Fibroblast of skin of back (primary cell): ENCODE measurements at regions not wholly inside any gene's neighbourhood (a gene's known extent, or its start where the extent isn't known, plus 50 kb on each side); places are given as distances from the start of the nearest gene placed in this dataset.

Source experiments
- DNase-seq: peaks from one replicate; pipeline ENCODE4 v3.0.0-alpha.2; 2013

DNA sequence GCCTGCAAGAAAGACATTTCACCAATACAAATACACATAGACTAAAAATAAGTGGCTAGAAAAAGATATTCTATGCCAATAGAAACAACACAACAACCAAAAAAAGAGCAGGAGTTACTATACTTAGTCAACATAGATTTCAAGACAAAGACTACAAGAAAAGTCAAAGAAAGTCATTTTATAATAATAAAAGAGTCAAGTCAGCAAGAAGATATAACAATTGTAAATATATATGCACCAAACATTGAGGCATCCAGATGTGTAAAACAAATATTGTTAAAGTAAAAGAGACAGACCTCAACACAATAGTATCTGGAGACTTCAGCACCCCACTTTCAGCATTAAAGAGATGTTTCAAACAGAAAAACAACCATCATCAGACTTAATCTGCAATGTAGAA is 104.6 kb downstream of the AMY1C start:
- DNase-seq: no peak

DNA sequence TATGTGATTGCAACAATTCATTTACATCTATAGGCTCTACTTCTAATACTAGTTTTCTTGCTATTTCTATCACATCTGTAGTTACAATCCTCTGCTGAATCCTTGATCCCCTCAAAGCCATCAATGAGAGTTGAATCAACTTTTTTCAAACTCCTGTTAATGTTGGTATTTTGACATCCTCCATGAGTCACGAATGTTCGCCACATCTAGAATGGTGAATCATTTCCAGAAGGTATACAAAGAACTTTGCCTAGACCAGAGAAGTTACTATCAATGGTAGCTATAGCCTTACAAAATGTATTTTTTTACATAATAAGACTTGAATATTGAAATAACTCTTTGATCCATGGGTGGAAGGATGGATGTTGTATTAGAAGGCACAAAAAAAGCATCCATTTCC is 110.0 kb downstream of the AMY1C start:
- DNase-seq: no peak

DNA sequence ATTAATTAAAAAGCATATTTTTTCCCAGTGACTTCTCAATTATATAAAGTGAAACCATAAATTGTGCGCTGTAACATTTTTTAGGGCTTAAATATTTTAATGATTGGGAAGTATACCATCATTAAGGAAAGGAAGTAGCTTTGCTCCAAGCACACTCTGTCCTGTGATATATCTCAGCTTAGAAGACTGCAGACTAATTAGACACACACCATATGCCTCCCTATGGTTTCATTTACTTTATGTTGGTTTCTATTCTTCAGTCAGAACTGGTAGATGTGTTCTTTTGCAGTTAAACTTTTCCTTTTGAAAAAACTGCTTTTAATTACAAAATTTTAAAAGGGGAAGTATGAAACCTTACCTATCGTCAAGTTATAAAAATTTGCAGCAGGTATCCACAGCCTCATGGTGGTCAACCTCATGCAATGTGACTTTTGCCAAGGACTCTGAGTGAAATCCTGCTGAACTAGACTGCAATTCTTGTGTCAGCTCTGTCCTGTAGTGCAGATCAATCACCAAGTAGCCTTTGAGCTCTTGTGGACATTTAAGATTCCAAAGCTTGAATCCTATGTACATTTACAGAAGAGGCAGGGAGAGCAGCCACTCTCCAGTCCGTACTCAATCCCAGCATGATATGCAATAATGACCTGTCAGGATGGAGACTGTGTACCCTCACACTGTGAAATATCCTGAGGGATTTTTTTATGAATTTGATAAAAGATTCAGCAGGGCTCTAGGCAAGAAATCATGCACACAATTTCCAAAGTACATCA is 149.1 kb downstream of the AMY1C start:
- DNase-seq: no peak

DNA sequence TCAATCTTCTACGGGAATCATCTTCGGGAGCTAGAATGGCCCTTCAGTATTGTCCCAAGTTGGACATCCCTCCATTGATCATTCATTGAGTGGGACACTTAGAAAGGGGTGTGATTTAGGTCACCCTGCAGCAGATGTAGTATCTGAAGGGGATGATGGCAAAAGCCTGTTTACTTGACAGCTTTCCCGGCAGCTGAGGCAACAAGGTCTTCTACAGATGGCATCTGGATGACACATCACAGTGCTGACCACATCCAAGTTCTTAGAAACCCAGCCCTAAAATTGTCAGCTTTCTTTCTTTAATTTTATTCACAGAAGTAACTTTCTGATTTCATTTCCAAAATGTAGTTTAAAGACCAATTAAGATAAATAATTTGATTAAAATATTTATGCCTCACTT is 150.3 kb downstream of the AMY1C start:
- DNase-seq: no peak

DNA sequence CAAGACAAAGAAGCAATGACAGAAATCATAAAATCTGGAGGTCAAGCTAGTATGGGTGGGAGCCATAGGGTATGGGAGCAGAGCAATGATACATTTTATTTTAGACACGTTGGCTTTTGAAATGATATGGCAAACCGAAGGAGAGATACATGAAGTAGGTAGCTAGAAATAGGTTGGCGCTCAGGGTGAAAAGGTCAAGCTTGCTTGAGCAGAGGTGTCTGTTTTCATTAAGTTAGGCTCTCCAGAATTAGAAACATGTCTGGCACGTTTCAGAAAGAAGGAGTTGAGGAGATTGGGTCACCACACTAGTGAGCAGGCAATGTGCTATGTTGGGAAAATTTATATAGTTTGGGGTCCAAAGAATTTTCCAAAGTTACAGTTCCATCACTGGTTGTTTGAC is 151.4 kb downstream of the AMY1C start:
- DNase-seq: no peak

DNA sequence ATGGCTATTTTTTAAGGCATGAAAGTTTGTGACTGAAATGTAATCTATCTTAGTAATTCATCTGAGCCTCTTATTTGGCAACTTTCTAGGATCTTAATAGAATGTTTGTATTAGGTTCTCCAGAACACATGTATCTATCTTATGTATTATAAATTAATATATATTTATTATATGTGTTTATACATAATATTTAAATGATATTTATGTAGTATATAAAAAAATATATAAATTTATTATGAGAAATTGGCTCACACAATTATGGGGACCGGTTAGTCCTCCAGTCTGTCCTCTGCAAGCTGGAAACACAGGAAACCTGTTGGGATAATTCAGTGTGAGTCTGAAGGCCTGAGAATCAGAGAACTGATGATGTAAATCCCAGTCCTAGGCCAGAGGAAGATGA is 155.7 kb downstream of the AMY1C start:
- no peak for DNase-seq

DNA sequence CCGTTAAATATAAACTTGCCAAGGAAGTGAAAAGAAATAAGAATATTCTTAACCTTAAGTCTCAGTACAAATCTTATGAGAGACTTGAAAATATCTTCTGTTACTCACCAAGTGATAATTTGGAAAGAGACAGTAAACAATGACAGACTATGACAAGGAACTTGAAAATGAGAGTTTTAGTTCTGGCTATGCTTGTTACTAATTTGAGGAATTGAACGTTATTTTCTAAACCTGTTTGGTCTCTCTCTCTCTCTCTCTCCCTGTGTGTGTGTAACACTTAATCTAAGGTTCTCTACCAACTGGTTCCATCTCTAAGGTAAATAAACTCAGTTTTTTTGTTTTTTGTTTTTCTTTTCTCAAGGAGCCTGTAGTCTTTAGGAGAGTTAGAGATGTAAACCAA is 161.8 kb downstream of the AMY1C start:
- no peak for DNase-seq

DNA sequence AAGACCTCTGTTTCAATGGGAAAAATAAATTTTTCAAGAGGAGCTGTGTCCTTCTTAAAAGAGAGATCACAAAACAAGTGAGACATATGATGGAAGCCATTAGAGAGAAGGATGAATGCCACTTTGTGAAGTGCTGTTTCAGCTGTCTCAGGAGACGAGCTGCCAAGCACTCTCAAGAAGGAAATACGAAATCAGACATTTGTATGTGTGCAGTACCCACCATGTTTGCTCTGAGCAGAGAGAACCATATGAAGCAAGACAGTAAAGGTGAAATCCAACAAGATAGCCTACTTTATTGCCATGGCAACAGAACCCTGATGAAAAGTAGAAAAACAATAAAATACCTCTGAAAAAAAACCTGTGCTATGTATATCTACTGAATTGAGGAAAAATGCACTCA is 168.1 kb downstream of the AMY1C start:
- no peak for DNase-seq

DNA sequence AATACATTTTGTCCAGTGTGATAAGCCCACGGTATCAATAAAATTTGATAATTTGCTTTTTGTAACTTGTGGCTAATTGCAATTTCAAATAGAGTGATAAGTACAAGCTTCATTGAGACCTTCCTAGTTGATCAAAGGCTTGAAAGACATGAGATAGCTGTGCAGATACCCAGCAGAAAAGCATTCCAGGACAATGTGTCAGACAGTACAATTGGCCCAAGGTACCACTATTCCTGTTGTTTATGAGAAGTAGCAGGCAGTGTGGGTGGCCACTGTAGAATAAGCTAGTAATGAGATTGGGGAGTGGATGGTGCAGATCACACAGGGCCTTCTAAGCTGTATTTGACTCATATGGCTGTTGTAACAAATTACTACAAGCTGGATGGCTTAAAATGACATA is 182.2 kb downstream of the AMY1C start:
- no peak for DNase-seq

DNA sequence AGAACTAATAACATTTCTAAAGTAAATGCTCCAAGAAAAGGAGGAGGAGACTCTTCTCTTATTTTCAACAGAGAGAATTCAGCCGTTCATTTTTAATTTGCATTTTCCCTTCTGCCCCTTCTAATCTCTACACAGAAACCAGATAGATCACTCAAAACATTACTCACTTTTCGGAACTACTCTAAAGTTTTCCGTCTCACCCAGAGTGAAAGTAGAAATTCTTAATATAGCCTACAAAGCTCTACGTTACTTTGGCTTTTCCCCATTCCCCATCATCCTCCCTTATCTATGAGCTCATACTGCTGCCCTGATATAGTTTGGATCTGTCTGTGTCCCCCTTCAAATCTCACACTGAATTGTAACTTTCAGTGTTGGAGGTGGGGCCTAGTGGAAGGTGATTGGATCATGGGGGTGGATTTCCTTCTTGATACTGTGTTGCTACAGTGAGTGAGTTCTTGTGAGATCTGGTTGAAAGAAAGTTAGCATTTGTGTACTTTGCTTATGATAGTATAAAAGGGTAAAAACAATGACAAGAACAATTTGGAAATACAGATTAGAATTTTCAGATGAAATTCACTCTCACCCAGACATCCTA is 188.2 kb downstream of the AMY1C start:
- no peak for DNase-seq

DNA sequence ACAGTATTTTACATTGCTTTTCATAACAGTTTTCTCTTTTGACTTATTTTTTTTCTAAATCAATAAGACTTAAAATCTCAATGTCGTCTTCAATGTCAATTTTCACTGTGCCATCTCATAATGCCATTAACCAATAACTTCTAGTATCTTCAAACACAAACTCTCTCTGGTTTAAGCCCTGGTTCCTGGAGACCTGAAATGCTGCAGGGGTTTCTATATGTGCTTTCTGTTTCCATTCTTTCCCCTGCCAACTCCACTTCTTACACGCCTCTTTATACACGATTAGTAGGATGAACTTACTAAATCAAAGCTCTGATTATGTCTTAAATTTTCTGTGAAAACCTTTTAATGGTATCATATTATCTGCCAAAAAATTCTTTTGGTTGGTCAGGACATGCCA is 191.4 kb downstream of the AMY1C start:
- no peak for DNase-seq

DNA sequence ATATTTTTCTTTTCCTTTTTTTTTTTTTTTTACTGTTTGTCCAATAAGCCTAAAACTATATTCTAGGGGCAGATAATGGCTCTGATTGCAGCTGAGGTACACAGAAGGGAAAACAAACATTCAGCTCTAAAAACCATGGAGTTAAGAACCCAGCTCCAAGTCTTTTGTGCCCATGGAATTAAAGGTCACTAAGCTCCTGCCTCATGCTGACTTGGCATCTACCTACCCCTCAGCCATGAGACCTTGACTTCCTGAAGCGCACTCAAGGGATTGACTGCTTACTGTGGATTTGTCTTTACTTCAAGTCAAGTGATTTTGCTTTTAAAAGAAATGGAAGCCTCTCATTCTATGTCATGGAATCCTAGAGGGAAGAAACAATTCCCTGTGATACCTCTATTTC is 192.3 kb downstream of the AMY1C start:
- DNase-seq: no peak

DNA sequence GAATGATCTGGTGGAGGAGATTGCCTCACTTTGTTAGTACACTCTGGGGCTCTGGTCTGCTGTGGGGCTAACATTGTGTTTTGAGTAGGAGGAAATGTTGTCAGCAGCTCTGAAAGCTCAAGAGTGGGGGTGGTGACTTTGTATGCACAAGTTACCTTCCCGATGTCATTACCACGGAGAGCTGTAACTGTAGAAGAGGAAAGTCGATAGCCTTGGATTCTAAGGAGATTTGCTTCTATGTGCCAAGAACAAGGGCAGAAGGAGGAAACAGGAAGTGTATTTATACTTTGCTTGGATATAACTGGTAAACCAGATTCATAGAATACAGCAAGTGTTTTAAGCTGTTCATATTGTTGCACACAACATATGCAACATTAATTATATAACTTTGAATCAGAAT is 196.1 kb downstream of the AMY1C start:
- no peak for DNase-seq

DNA sequence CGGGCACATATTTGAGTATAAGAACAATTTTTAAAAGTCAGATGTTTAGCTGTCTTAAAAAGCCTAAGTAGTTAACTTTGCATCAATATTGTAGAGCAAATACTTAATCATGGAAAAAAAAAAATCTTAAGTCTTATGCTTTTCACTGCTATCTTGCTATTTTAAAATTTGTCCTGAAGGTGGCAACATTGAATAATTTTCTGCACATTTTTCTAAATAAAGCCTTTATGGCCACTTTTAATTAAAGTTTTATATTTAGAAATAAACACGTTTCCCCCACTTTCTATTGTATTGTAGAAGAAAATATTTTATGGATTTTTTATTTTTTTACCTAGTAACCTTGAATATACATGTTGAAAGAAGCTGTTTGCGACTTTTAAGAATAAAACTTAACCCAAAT is 198.8 kb downstream of the AMY1C start:
- no peak for DNase-seq

DNA sequence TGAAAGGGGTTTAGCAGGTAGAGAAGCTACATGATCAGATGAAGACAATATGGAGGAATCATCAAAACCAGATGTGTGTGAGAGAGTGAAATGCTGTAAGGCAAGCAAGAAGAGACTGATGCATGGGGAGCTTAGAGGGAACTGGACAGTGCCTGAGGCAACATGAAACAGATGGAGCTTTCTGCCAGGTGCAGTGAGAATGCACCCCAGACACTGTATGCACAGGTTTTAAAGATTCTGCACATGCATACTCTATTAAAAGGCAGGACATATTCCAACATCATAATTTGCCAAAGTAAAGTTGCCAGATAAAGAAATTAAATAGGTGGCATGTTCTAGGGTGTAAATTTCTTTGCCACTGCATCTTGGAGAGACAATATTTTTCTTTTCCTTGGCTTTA is 200.1 kb downstream of the AMY1C start:
- DNase-seq: no peak

DNA sequence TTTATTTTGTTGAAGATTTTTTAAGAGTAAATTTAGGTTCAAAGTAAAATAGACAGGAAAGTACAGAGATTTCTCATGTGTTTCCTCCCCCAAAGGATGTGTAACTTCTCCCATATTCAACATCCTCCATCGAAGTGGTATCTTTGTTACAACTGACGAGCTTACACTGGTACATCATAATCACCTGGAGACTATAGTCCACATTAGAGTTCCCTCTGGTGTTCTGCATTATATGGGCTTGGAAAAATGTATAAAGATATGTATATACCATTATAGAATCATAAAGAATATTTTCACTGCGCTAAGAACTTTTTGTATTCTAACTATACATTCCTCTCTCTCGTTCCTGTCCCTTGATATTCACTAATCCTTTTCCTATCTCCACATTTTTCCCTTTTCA is 203.7 kb downstream of the AMY1C start:
- no peak for DNase-seq

DNA sequence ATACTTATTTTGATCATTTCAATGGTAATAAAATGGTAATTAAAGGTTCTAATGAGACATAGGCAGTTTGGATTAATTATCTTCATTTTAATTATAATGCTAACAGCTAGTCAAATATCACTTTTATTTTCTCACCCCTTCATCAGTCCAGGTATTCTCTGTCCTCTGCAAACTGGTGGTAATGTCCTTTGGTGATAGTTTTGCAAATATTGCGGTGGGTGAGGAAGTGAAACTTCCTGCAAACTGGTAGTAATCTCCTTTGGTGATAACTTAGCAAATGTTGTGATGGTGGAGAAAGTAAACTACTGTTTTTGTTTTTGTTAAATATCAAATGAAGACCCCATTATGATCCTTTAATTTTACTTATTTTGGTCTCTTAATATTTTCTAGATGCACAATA is 209.0 kb downstream of the AMY1C start:
- no peak for DNase-seq

DNA sequence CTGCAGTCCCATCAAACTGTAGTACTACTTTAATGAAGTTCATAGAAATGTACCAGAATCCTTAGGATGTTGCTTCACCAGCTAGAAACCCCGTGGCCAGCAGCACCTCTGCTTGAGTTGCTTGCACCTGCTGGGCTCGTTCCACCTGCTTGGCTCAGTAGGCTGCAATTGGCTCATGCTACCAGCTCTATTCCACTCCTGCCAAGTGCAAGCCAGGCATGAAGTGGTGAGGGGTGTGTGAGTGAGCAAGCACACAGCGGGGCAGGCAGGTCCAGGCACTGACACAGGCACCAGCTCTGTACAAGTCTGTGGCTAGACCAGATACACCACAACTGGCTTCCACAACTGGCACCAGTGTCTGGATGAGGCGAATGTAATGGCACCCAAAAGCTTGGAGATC is 209.9 kb downstream of the AMY1C start:
- DNase-seq: no peak

DNA sequence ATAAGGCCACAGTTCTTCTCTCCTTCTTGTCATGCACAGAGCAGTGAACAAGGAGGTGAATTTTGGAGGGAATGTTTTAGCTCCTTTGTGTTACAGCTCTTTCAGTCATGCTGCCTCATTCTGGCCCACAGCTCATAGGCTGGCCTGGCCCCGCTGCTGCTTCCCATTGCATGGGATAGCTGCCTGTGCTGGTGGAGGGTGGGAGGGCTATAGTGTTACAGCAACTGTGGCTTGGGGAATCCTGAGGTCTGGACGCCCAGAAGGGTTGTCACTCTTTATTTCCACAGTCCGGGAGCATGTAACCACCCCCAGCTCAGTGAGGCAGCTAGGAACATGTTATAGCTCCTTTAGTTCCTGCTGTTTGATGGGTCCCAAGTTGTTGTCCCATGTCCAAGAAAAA is 210.3 kb downstream of the AMY1C start:
- DNase-seq: no peak

DNA sequence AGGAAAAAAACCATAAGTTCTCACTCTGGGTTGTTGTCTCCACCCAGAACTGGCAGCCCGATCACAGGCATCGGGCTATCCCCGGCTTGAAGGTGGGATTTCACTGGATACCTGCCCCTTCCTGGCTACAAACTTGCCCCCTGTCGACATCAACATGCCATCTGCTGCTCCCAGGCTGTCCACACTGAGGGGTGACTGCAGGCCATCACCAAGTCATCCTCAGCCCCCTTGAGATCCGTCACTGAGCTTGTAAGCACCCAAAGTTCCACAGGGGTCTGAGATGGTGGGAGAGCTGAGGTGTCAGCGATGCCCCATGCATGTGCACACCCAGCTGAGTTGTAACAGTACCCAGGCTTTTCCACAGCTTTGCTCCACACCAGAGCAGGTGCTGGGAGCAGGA is 211.0 kb downstream of the AMY1C start:
- no peak for DNase-seq

DNA sequence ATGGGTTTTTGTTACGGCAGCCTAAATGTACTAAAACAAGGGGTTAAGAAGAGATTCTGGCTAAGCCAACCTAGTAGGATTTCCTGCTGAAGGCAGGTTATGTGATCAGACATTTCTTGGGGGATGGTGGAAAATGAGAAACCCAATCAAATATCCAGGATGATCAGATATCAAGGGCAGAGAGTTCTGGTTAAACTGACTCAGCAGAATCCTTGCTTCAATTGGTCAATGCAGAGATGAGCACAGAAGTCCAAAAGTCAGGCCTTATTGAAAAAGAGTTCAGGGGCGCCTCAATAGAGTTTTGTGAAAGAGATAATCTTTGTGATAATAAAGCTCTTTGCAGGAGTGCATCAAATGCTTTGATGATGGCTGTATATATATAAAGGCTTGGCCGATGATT is 237.1 kb downstream of the AMY1C start:
- no peak for DNase-seq

DNA sequence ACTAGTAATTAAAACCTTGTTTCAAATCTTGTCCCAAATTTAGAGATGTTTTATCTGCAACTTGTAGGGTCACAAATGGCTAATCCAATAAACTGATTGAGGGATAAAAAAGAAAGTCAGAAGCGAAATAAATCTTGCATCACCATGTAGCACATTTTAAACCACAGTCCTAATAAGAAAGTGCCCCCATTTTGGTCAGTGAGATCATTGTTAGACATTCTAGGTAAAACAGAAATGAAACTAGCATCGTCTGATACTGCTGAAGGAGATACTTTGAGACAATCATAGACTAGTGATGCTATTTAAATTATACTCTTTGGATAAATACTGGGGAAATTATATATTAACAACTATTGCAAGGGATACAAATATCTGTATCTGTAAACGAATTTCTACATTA is 247.9 kb downstream of the AMY1C start:
- no peak for DNase-seq

DNA sequence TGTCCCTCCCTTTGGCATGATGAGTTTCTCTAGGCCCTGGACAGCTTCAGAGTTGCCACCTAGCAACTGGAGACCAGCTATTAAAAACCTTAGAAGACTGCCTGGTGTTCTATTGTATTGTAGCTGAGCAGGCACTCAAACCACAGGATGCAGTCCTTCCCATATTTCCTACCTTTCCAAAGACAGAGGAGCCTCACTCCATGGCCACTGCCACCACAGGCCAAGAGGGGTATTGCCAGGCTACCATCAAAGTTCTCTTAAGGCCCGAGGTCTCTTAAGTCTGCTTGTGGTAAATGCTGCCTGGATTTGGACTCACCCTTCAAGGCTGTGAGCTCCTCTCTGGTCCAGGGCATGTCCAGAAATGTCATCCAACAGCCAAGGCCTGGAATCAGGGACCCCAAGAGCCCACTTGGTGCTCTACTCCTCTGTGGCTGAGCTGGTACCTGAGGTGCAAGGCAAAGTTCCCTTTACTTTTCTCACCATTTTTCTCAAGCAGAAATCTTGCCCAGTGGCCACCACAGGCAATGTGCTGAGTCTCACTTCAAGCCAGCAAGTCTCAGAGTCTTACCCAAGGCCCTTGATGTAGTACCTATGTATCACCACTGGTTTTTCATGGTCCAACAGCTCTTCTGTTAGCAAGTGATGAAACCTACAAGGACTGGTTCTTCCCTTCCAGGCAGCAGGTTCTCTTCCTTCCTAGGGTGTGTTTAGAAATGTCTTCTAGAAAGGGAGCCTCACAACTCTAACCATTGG is 269.4 kb downstream of the AMY1C start:
- DNase-seq: no peak

DNA sequence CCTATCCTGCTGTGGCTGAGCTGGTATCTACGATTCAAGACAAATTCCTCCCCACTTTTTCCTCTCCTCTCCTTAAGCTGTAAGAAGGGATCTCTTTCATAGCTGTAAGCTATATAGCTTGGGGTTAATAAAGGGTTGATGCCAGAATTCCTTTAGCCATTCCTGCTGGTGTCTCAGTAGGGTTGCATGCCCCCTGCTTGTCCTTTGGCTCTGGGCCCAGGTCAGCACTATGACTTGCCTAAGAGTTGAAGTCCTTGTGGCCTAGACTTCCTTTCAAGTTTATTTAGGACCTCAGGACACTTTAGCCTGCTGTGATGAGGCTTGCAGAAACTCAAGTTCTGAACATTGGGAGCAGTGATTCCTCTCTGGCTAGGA is 270.0 kb downstream of the AMY1C start:
- DNase-seq: no peak
